A549 (cell line): ENCODE measurements at regions not wholly inside any gene's neighbourhood (a gene's known extent, or its start where the extent isn't known, plus 50 kb on each side); places are given as distances from the start of the nearest gene placed in this dataset.

Source experiments
- CHD2 ChIP-seq: fragments of 150-350 bp; IDR thresholded peaks from 2 replicates; pipeline ENCODE4 v1.6.1; 2014; ENCODE audit warnings: low read length; ENCODE audit not compliant: partially characterized antibody
- CTCF ChIP-seq: fragments of >200 bp; sonication (Bioruptor Twin); formaldehyde crosslinking; IDR thresholded peaks from 3 replicates; pipeline ENCODE4 v1.5.1; 2016
- EP300 ChIP-seq, 2 experiments: fragments of >200 bp; sonication (Bioruptor Twin); formaldehyde crosslinking; IDR thresholded peaks; 2 replicates in 1 of 2; 3 replicates in 1 of 2; pipeline ENCODE4 v1.6.1; 2016 to 2017
- ESRRA ChIP-seq: fragments of 150-350 bp; IDR thresholded peaks from 2 replicates; pipeline ENCODE4 v1.6.1; 2014; ENCODE audit warnings: mild to moderate bottlenecking, low read length, borderline replicate concordance
- HDAC2 ChIP-seq: fragments of 200-600 bp; sonication (generic); IDR thresholded peaks from 2 replicates; pipeline ENCODE4 v1.6.1; 2016
- KDM5A ChIP-seq: fragments of 200-600 bp; sonication (generic); IDR thresholded peaks from 2 replicates; pipeline ENCODE4 v1.6.1; 2016; ENCODE audit warnings: antibody characterized with exemption, mild to moderate bottlenecking
- RAD21 ChIP-seq, 2 experiments: fragments of >200 bp in 1 of 2; sonication (Bioruptor Twin) in 1 of 2; formaldehyde crosslinking in 1 of 2; IDR thresholded peaks in 1 of 2; conservative IDR thresholded peaks in 1 of 2; 2 replicates in 1 of 2; 3 replicates in 1 of 2; pipeline ENCODE4 v1.6.1; 2012 to 2018; ENCODE audit warnings: inconsistent platforms in 1 of 2
- REST ChIP-seq: fragments of 200-600 bp; sonication (generic); IDR thresholded peaks from 2 replicates; pipeline ENCODE4 v1.6.1; 2016; ENCODE audit warnings: antibody characterized with exemption, mild to moderate bottlenecking, moderate library complexity
- SMC3 ChIP-seq: fragments of >200 bp; sonication (Bioruptor Twin); formaldehyde crosslinking; IDR thresholded peaks from 3 replicates; pipeline ENCODE4 v1.6.1; 2018; ENCODE audit warnings: inconsistent platforms
- TP53 ChIP-seq: fragments of 250-450 bp; sonication (Bioruptor Pico); IDR thresholded peaks from 2 replicates; pipeline ENCODE4 v1.5.0; 2021; ENCODE audit warnings: mild to moderate bottlenecking, moderate library complexity
- ZC3H11A ChIP-seq: fragments of 450-650 bp; IDR thresholded peaks from 2 replicates; pipeline ENCODE4 v1.6.1; 2014; ENCODE audit warnings: antibody characterized with exemption, mild to moderate bottlenecking
- ZFP36 ChIP-seq: fragments of 450-650 bp; IDR thresholded peaks from 2 replicates; pipeline ENCODE4 v1.6.1; 2014; ENCODE audit warnings: borderline replicate concordance; ENCODE audit not compliant: partially characterized antibody

GRCh38 chr10:56912043-56912442 lies 551.0 kb upstream of the ZWINT start:
- TF ChIP-seq ZFP36 (no peak), CTCF (no peak), REST (no peak), EP300 (IDR thresholded peaks at IDR 0.05) (no peak), ZC3H11A (no peak), HDAC2 (no peak), ESRRA (no peak), CHD2 (no peak), RAD21 (conservative IDR thresholded peaks at IDR 0.05 in 1 of 2, IDR thresholded peaks at IDR 0.05 in 1 of 2) (no peak), KDM5A (no peak), TP53 (CRISPR knock-in tag) (no peak), SMC3 (no peak)
